HEK293 (cell line): ENCODE measurements at regions not wholly inside any gene's neighbourhood (a gene's known extent, or its start where the extent isn't known, plus 50 kb on each side); places are given as distances from the start of the nearest gene placed in this dataset.
A peak's percentile ranks its signal among the peaks of the same experiment; 100 is the strongest.
"Not testable (repeated sequence)": the region's sequence is repeated elsewhere in the genome, so short reads cannot be mapped to it uniquely, and the experiment has no call there.

ENCODE experiments used
- CTCF ChIA-PET: fragments of 350-600 bp; formaldehyde crosslinking; extraction: SDS; loops from one replicate; lab custom pipeline; 2021; ENCODE audit warnings: antibody characterized with exemption; lab: Yijun Ruan, JAX
- POLR2A ChIA-PET: fragments of 300-600 bp; formaldehyde crosslinking; extraction: SDS; loops from one replicate; lab custom pipeline; 2020; ENCODE audit warnings: antibody characterized with exemption, inconsistent platforms; lab: Yijun Ruan, JAX
- H3K27ac ChIP-seq: fragments of 200-500 bp; sonication (Bioruptor generic); 2 replicates; pipeline ENCODE4 v1.5.1; 2014; ENCODE audit warnings: low read depth, low read length, control low read depth, inconsistent platforms; ENCODE audit errors: extremely low read depth
- H3K36me3 ChIP-seq, 2 experiments: fragments of 200-500 bp in 1 of 2; sonication (Bioruptor generic) in 1 of 2; 1 replicate in 1 of 2; 2 replicates in 1 of 2; pipeline ENCODE4 v1.5.1; 2014 to 2017; ENCODE audit warnings: inconsistent platforms in 2 of 2, low read length in 2 of 2; ENCODE audit not compliant: control insufficient read depth in 2 of 2, insufficient read depth in 1 of 2
- H3K4me1 ChIP-seq: fragments of 200-500 bp; sonication (Bioruptor generic); 2 replicates; pipeline ENCODE4 v1.5.1; 2014; ENCODE audit warnings: mild to moderate bottlenecking, low read length, inconsistent platforms; ENCODE audit not compliant: control insufficient read depth, insufficient read depth
- H3K4me3 ChIP-seq: 2 replicates; pipeline ENCODE4 v1.5.1; 2011; ENCODE audit warnings: low read depth, mild to moderate bottlenecking, control low read depth, low read length, moderate library complexity
- H3K9me3 ChIP-seq: fragments of 200-500 bp; sonication (Bioruptor generic); 2 replicates; pipeline ENCODE4 v1.5.1; 2014; ENCODE audit warnings: low read depth, low read length, inconsistent platforms; ENCODE audit not compliant: control insufficient read depth, insufficient read depth
- EGR2 ChIP-seq: fragments of 450-650 bp; formaldehyde crosslinking; IDR thresholded peaks from 2 replicates; pipeline ENCODE4 v1.5.1; 2016; ENCODE audit warnings: low read depth, missing biosample characterization, missing genetic modification characterization
- GLIS2 ChIP-seq: fragments of 450-650 bp; formaldehyde crosslinking; IDR thresholded peaks from 2 replicates; pipeline ENCODE4 v1.5.1; 2016; ENCODE audit warnings: missing biosample characterization, missing genetic modification characterization
- KLF8 ChIP-seq: fragments of 450-650 bp; formaldehyde crosslinking; IDR thresholded peaks from 2 replicates; pipeline ENCODE4 v1.5.1; 2016; ENCODE audit warnings: missing biosample characterization, missing genetic modification characterization
- SALL2 ChIP-seq: fragments of 450-650 bp; formaldehyde crosslinking; IDR thresholded peaks from 2 replicates; pipeline ENCODE4 v1.5.0; 2017; ENCODE audit warnings: missing biosample characterization, mild to moderate bottlenecking, missing genetic modification characterization, borderline replicate concordance
- SETDB1 ChIP-seq: IDR thresholded peaks from one replicate; pipeline ENCODE4 v1.6.1; 2017; ENCODE audit warnings: mild to moderate bottlenecking, low read length, moderate library complexity, mixed read lengths; ENCODE audit not compliant: insufficient read length
- TSHZ1 ChIP-seq: fragments of 450-650 bp; formaldehyde crosslinking; IDR thresholded peaks from 2 replicates; pipeline ENCODE4 v1.5.1; 2016; ENCODE audit warnings: missing biosample characterization, missing genetic modification characterization, borderline replicate concordance
- ZBTB10 ChIP-seq: fragments of 450-650 bp; formaldehyde crosslinking; IDR thresholded peaks from 2 replicates; pipeline ENCODE4 v1.5.1; 2016; ENCODE audit warnings: missing biosample characterization, missing genetic modification characterization
- ZEB2 ChIP-seq: fragments of 450-650 bp; formaldehyde crosslinking; IDR thresholded peaks from 2 replicates; pipeline ENCODE4 v1.5.1; 2016; ENCODE audit warnings: missing biosample characterization, missing genetic modification characterization
- ZFHX2 ChIP-seq: fragments of 450-650 bp; formaldehyde crosslinking; conservative IDR thresholded peaks from 2 replicates; pipeline ENCODE4 v1.5.1; 2016; ENCODE audit warnings: missing biosample characterization, missing genetic modification characterization
- ZFP37 ChIP-seq: fragments of 450-650 bp; formaldehyde crosslinking; IDR thresholded peaks from 2 replicates; pipeline ENCODE4 v1.5.1; 2016; ENCODE audit warnings: missing biosample characterization, missing genetic modification characterization
- ZNF114 ChIP-seq: fragments of 450-650 bp; formaldehyde crosslinking; IDR thresholded peaks from 2 replicates; pipeline ENCODE4 v1.5.0; 2017; ENCODE audit warnings: missing biosample characterization, missing genetic modification characterization
- ZNF146 ChIP-seq: fragments of 450-650 bp; formaldehyde crosslinking; IDR thresholded peaks from 2 replicates; pipeline ENCODE4 v1.5.1; 2016; ENCODE audit warnings: missing biosample characterization, missing genetic modification characterization
- ZNF23 ChIP-seq: fragments of 450-650 bp; formaldehyde crosslinking; IDR thresholded peaks from 2 replicates; pipeline ENCODE4 v1.5.1; 2016; ENCODE audit warnings: missing biosample characterization, missing genetic modification characterization, borderline replicate concordance
- ZNF311 ChIP-seq: fragments of 450-650 bp; formaldehyde crosslinking; IDR thresholded peaks from 2 replicates; pipeline ENCODE4 v1.5.1; 2017; ENCODE audit warnings: missing biosample characterization, missing genetic modification characterization, borderline replicate concordance
- ZNF423 ChIP-seq: fragments of 450-650 bp; formaldehyde crosslinking; IDR thresholded peaks from 2 replicates; pipeline ENCODE4 v1.5.1; 2016; ENCODE audit warnings: missing biosample characterization, missing genetic modification characterization
- ZNF510 ChIP-seq: fragments of 450-650 bp; formaldehyde crosslinking; IDR thresholded peaks from 2 replicates; pipeline ENCODE4 v1.5.1; 2018; ENCODE audit warnings: mild to moderate bottlenecking, missing genetic modification characterization, missing biosample characterization; ENCODE audit not compliant: insufficient replicate concordance
- ZNF513 ChIP-seq: fragments of 450-650 bp; IDR thresholded peaks from 2 replicates; pipeline ENCODE4 v1.5.1; 2018; ENCODE audit warnings: missing biosample characterization, missing genetic modification characterization
- ZNF514 ChIP-seq: fragments of 450-650 bp; formaldehyde crosslinking; IDR thresholded peaks from 2 replicates; pipeline ENCODE4 v1.5.1; 2016; ENCODE audit warnings: missing biosample characterization, missing genetic modification characterization
- ZNF580 ChIP-seq: fragments of 450-650 bp; formaldehyde crosslinking; IDR thresholded peaks from 2 replicates; pipeline ENCODE4 v1.5.1; 2016; ENCODE audit warnings: missing biosample characterization, missing genetic modification characterization
- ZNF670 ChIP-seq: fragments of 450-650 bp; formaldehyde crosslinking; IDR thresholded peaks from 2 replicates; pipeline ENCODE4 v1.5.1; 2016; ENCODE audit warnings: missing biosample characterization, missing genetic modification characterization, low read depth
- ZNF707 ChIP-seq: fragments of 450-650 bp; formaldehyde crosslinking; IDR thresholded peaks from 2 replicates; pipeline ENCODE4 v1.5.1; 2016; ENCODE audit warnings: missing biosample characterization, missing genetic modification characterization
- ZNF777 ChIP-seq: fragments of 450-650 bp; formaldehyde crosslinking; IDR thresholded peaks from 2 replicates; pipeline ENCODE4 v1.5.1; 2017; ENCODE audit warnings: missing biosample characterization, missing genetic modification characterization, borderline replicate concordance
- ZSCAN23 ChIP-seq: fragments of 450-650 bp; formaldehyde crosslinking; IDR thresholded peaks from 2 replicates; pipeline ENCODE4 v1.5.1; 2016; ENCODE audit warnings: missing biosample characterization, missing genetic modification characterization
- ZSCAN30 ChIP-seq: fragments of 450-650 bp; IDR thresholded peaks from 2 replicates; pipeline ENCODE4 v1.5.1; 2018; ENCODE audit warnings: missing biosample characterization, mild to moderate bottlenecking, missing genetic modification characterization, moderate library complexity
- ZXDB ChIP-seq: fragments of 450-650 bp; formaldehyde crosslinking; IDR thresholded peaks from 2 replicates; pipeline ENCODE4 v1.5.1; 2016; ENCODE audit warnings: missing biosample characterization, missing genetic modification characterization

- no peak for TF ChIP-seq SETDB1
- no peak for TF ChIP-seq SALL2 (tag by site-specific recombination)
- no peak for TF ChIP-seq ZNF670 (tag by site-specific recombination)
- no peak for TF ChIP-seq ZNF580 (tag by site-specific recombination)
- TF ChIP-seq ZSCAN23 (tag by site-specific recombination), result no peak
- TF ChIP-seq ZEB2 (tag by site-specific recombination), result no peak
- no peak for TF ChIP-seq GLIS2 (tag by site-specific recombination)
- no peak for TF ChIP-seq ZFP37 (tag by site-specific recombination)
- no peak for TF ChIP-seq EGR2 (tag by site-specific recombination)
- TF ChIP-seq ZNF707 (tag by site-specific recombination), result no peak
- TF ChIP-seq ZNF423 (tag by site-specific recombination), result no peak
- TF ChIP-seq ZNF23 (tag by site-specific recombination), result no peak
- no peak for TF ChIP-seq ZXDB (tag by site-specific recombination)
- TF ChIP-seq KLF8 (tag by site-specific recombination), result no peak
- no peak for TF ChIP-seq TSHZ1
- no peak for TF ChIP-seq ZFHX2 (tag by site-specific recombination)
- TF ChIP-seq ZNF514 (tag by site-specific recombination), result no peak
- no peak for TF ChIP-seq ZNF311 (tag by site-specific recombination)
- no peak for TF ChIP-seq ZSCAN30 (tag by site-specific recombination)
- TF ChIP-seq ZNF510 (tag by site-specific recombination), result no peak
- POLR2A ChIA-PET, result no interaction called here
- Histone ChIP-seq H3K4me1 (no peaks in the 10 kb centered on the region), H3K4me3 (no peak overlapping the region), H3K27ac (no peak overlapping the region), H3K36me3 (no peaks in the 10 kb centered on the region), H3K9me3 (no peaks in the 10 kb centered on the region)
- CTCF ChIA-PET, result interaction anchor here (0.7 to 2.1 kb wide), 4 partner anchors 10 to 484 kb away, joined by 3 to 6 read pairs (median 4); no protein-coding TSS in a partner anchor
Measured at GRCh38 chr6:55931101-55931500, 55.7 kb upstream of the BMP5 start.

- H3K4me3 ChIP-seq, POLR2A ChIA-PET, H3K9me3 ChIP-seq, H3K36me3 ChIP-seq, H3K27ac ChIP-seq, CTCF ChIA-PET, H3K4me1 ChIP-seq: not testable (repeated sequence)
- peak; percentile 93 for TF ChIP-seq ZNF146
Measured at GRCh38 chr6:55927713-55928112, 52.3 kb upstream of the BMP5 start.

GRCh38 chr6:55925292-55925691, 49.9 kb upstream of the BMP5 start:
- ChIA-PET CTCF (interaction anchor here (0.8 kb wide), 1 partner anchor 43 kb away, joined by 3 read pairs; no protein-coding TSS in a partner anchor), POLR2A (no interaction called here)
- Histone ChIP-seq H3K36me3 (no peaks in the 10 kb centered on the region), H3K4me1 (no peaks in the 10 kb centered on the region), H3K27ac (no peak overlapping the region), H3K4me3 (no peak overlapping the region), H3K9me3 (no peaks in the 10 kb centered on the region)
- TF ChIP-seq ZNF114 (tag by site-specific recombination), result no peak
- no peak for TF ChIP-seq ZNF777 (tag by site-specific recombination)
- TF ChIP-seq ZNF513 (tag by site-specific recombination), result no peak
- TF ChIP-seq ZBTB10 (tag by site-specific recombination), result no peak
